Osteoblast (primary cell): ENCODE measurements at regions not wholly inside any gene's neighbourhood (a gene's known extent, or its start where the extent isn't known, plus 50 kb on each side); places are given as distances from the start of the nearest gene placed in this dataset.

Experiments
- DNase-seq: peaks from one replicate; pipeline ENCODE4 v3.0.0; 2011; ENCODE audit warnings: low spot score, mixed read lengths; ENCODE audit not compliant: insufficient read length; ENCODE audit errors: missing footprints
- H2AFZ ChIP-seq: 2 replicates; pipeline ENCODE4 v1.6.0; 2011; ENCODE audit warnings: mild to moderate bottlenecking, low read length
- H3K27ac ChIP-seq: 2 replicates; pipeline ENCODE4 v1.5.1; 2011; ENCODE audit warnings: mild to moderate bottlenecking, low read depth, low read length, moderate library complexity
- H3K27me3 ChIP-seq: 2 replicates; pipeline ENCODE4 v1.6.0; 2012; ENCODE audit warnings: mild to moderate bottlenecking, control low read depth, inconsistent platforms, low read length, moderate library complexity; ENCODE audit not compliant: insufficient read depth
- H3K36me3 ChIP-seq: 2 replicates; pipeline ENCODE4 v1.5.1; 2011; ENCODE audit warnings: mild to moderate bottlenecking, low read length, control low read depth, moderate library complexity; ENCODE audit not compliant: insufficient read depth
- H3K4me1 ChIP-seq: 2 replicates; pipeline ENCODE4 v1.5.1; 2011; ENCODE audit warnings: mild to moderate bottlenecking, low read length, control low read depth, moderate library complexity; ENCODE audit not compliant: insufficient read depth
- H3K4me2 ChIP-seq: 2 replicates; pipeline ENCODE4 v1.6.0; 2011; ENCODE audit warnings: mild to moderate bottlenecking, low read length; ENCODE audit not compliant: insufficient read depth
- H3K4me3 ChIP-seq: fragments of 200-600 bp; sonication (generic); 3 replicates; pipeline ENCODE4 v1.5.1; 2012; ENCODE audit warnings: mild to moderate bottlenecking, low read length, inconsistent platforms; ENCODE audit not compliant: insufficient read depth
- H3K79me2 ChIP-seq: 2 replicates; pipeline ENCODE4 v1.6.0; 2012; ENCODE audit warnings: mild to moderate bottlenecking, low read length, control low read depth, inconsistent platforms; ENCODE audit not compliant: insufficient read depth
- H3K9me3 ChIP-seq: 2 replicates; pipeline ENCODE4 v1.5.1; 2011; ENCODE audit warnings: low read depth, low read length, control low read depth
- H4K20me1 ChIP-seq: 2 replicates; pipeline ENCODE4 v1.6.0; 2012; ENCODE audit warnings: mild to moderate bottlenecking, low read length, control low read depth; ENCODE audit not compliant: insufficient read depth
- TF ChIP-seq, protein P1 (sequence below): IDR thresholded peaks from 2 replicates; pipeline ENCODE4 v1.5.1; 2011; ENCODE audit warnings: mild to moderate bottlenecking, low read depth, low read length, moderate library complexity; ENCODE audit errors: extremely low read depth

GRCh38 chr2:146351689-146352088 is 1493.1 kb upstream of the ACVR2A start:
- H3K4me3 ChIP-seq, result no peak overlapping the region
- no peak overlapping the region for H3K27ac ChIP-seq
- no peaks in the 10 kb centered on the region for H3K36me3 ChIP-seq
- no peaks in the 10 kb centered on the region for H3K9me3 ChIP-seq
- no peaks in the 10 kb centered on the region for H3K4me1 ChIP-seq
- no peaks in the 10 kb centered on the region for H4K20me1 ChIP-seq
- H3K4me2 ChIP-seq, result no peak overlapping the region
- TF ChIP-seq, protein P1, sequence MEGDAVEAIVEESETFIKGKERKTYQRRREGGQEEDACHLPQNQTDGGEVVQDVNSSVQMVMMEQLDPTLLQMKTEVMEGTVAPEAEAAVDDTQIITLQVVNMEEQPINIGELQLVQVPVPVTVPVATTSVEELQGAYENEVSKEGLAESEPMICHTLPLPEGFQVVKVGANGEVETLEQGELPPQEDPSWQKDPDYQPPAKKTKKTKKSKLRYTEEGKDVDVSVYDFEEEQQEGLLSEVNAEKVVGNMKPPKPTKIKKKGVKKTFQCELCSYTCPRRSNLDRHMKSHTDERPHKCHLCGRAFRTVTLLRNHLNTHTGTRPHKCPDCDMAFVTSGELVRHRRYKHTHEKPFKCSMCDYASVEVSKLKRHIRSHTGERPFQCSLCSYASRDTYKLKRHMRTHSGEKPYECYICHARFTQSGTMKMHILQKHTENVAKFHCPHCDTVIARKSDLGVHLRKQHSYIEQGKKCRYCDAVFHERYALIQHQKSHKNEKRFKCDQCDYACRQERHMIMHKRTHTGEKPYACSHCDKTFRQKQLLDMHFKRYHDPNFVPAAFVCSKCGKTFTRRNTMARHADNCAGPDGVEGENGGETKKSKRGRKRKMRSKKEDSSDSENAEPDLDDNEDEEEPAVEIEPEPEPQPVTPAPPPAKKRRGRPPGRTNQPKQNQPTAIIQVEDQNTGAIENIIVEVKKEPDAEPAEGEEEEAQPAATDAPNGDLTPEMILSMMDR, result no peak
- no peak for DNase-seq
- no peaks in the 10 kb centered on the region for H3K79me2 ChIP-seq
- H3K27me3 ChIP-seq, result no peaks in the 10 kb centered on the region
- no peak overlapping the region for H2AFZ ChIP-seq

GRCh38 chr2:146349334-146349733 is 1495.5 kb upstream of the ACVR2A start:
- H3K4me2 ChIP-seq, result peak overlapping the region; percentile 33
- no peak for DNase-seq
- H3K9me3 ChIP-seq, result no peaks in the 10 kb centered on the region
- no peak overlapping the region for H3K27ac ChIP-seq
- H2AFZ ChIP-seq, result peak overlapping the region; percentile 71
- H4K20me1 ChIP-seq, result no peaks in the 10 kb centered on the region
- H3K36me3 ChIP-seq, result no peaks in the 10 kb centered on the region
- H3K4me1 ChIP-seq, result no peaks in the 10 kb centered on the region
- H3K79me2 ChIP-seq, result no peaks in the 10 kb centered on the region
- H3K27me3 ChIP-seq, result no peaks in the 10 kb centered on the region
- TF ChIP-seq, protein P1, result no peak
- H3K4me3 ChIP-seq, result no peak overlapping the region

- Histone ChIP-seq H4K20me1 (no peaks in the 10 kb centered on the region), H3K4me1 (peaks cover 28% of the 10 kb centered on the region), H3K9me3 (no peaks in the 10 kb centered on the region), H3K27me3 (no peaks in the 10 kb centered on the region), H2AFZ (peak overlapping the region; percentile 9), H3K27ac (peak overlapping the region; percentile 20), H3K36me3 (no peaks in the 10 kb centered on the region), H3K4me3 (no peak overlapping the region), H3K79me2 (no peaks in the 10 kb centered on the region), H3K4me2 (peak overlapping the region; percentile 11)
- no peak for DNase-seq
- TF ChIP-seq, protein P1, result no peak
These were observed 1519.9 kb upstream of the ACVR2A start for GRCh38 chr2:146324951-146325350.

DNA sequence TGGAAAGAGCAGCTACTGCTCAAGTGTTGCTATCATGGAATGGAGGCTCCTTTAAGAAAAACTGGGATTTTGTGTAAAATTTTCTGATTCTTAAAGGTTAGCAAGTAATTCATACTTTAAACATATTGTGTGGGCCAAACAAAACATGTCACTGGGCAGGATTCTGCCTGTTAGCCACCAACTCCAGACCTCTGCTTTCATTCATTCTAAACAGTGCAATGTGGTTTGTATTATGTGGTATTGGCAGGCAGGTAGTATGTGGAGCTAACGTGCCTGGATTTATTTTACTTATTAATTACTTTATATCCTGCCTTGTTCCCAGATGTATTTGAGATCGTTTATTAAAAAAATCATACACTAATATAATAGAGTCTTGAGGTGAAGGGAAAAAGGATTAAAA is 1521.3 kb upstream of the ACVR2A start:
- no peaks in the 10 kb centered on the region for H3K9me3 ChIP-seq
- no peak overlapping the region for H3K27ac ChIP-seq
- H4K20me1 ChIP-seq, result no peaks in the 10 kb centered on the region
- H3K79me2 ChIP-seq, result no peaks in the 10 kb centered on the region
- H3K27me3 ChIP-seq, result no peaks in the 10 kb centered on the region
- no peak overlapping the region for H2AFZ ChIP-seq
- no peaks in the 10 kb centered on the region for H3K36me3 ChIP-seq
- H3K4me1 ChIP-seq, result peaks cover 28% of the 10 kb centered on the region
- no peak overlapping the region for H3K4me2 ChIP-seq
- no peak overlapping the region for H3K4me3 ChIP-seq
- TF ChIP-seq, protein P1, result no peak
- DNase-seq, result no peak
